H1 (cell line): ENCODE measurements at regions not wholly inside any gene's neighbourhood (a gene's known extent, or its start where the extent isn't known, plus 50 kb on each side); places are given as distances from the start of the nearest gene placed in this dataset.

Experiments used
- ASH2L ChIP-seq: fragments of 200-600, 300-600 bp; sonication (generic); IDR thresholded peaks from one replicate; pipeline ENCODE4 v1.7.1; 2017; ENCODE audit warnings: low read length
- CTCF ChIP-seq, 3 experiments: IDR thresholded peaks; 1 replicate in 2 of 3; 2 replicates in 1 of 3; pipeline versions ENCODE4 v1.5.1 to v1.6.1; 2011; ENCODE audit warnings: low read length in 3 of 3, mild to moderate bottlenecking in 3 of 3, inconsistent platforms in 2 of 3, low read depth in 1 of 3, moderate library complexity in 1 of 3; ENCODE audit not compliant: insufficient read depth in 1 of 3; ENCODE audit errors: control extremely low read depth in 1 of 3

- TF ChIP-seq CTCF (IDR thresholded peaks at IDR 0.05; ENCODE audit: control extremely low read depth in 1 of 3, insufficient read depth in 1 of 3, low read depth in 1 of 3, low read length in 3 of 3): peak; percentile 92 to 95 (median 95)
- peak; percentile 39 for TF ChIP-seq ASH2L
- TF ChIP-seq, all 59 proteins: peak for 7
These were observed 251.2 kb downstream of the RRAGC start (continued) for GRCh38 chr1:38608202-38608864.
